GM18508 (cell line): ENCODE measurements at regions not wholly inside any gene's neighbourhood (a gene's known extent, or its start where the extent isn't known, plus 50 kb on each side); places are given as distances from the start of the nearest gene placed in this dataset.
"Not testable (repeated sequence)": the region's sequence is repeated elsewhere in the genome, so short reads cannot be mapped to it uniquely, and the experiment has no call there.

Experiments used
- ATAC-seq: cut with Tn5 transposase; IDR thresholded peaks from one replicate; pipeline ENCODE4 v1.9.1; 2021; ENCODE audit warnings: moderate number of reproducible peaks; ENCODE audit not compliant: insufficient read depth, unreplicated experiment

DNA sequence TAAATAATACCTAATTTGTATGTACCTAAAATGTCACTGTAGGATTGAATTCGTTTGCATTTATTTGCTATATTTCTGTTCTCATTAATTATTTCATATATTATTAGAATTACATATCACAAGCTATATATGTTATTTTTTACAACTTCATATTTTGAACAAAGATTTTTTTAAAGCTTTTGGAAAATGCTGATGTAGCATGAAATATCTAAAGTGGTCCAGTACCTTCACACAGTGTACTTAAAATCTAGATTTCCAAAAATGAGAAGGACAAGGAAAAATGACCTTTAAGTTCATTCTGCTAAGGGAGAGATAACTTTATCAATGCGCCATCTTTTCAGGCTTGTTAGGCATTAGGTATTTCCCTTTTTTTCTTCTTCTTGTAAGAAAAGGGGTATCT lies 71.8 kb downstream of the LARP7 start:
- ATAC-seq, result no peak

- no peak for ATAC-seq
Observed at GRCh38 chr4:112714922-112715901, 78.3 kb downstream of the LARP7 start.

- no peak for ATAC-seq
Observed at GRCh38 chr4:112717856-112718255, 80.9 kb downstream of the LARP7 start.

DNA sequence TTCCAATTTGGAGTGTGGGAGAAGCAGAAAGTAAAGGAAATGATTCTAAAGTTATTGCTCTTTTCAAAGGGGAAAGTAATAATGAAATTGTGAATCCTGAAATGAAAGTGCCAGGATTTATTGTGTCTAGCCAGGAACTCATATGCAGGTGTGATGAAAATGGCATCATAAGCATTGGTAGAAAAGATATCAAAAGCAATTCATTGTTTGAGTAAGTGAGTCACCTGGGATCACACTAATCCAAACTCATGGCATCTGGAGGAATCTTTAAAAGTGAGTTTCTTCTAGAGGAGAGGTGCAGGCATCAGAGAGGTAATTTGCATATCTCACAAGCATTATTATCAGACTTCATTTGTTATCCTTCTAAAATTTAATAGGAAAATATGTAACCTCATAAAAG lies 84.7 kb downstream of the LARP7 start:
- ATAC-seq, result no peak

DNA sequence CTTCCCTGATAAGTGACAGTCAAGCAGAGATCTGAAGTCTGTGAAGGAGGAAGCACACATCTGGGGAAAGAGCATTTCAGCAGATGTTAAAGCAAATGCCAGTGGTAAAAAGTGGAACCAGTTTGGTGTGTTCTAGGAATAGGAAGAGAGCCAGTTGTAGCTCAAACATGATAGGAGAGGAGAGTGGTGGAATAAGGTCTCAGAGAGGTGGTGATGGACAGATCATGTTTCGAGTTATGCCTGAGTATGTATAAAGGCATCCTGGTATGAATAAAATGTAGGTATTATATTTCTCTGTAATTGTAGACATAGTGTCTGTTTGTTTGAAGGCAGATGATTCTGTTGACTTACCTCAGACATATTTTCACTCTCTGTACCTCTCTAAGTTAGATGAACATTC lies 89.1 kb downstream of the LARP7 start:
- no peak for ATAC-seq

- not testable (repeated sequence) for ATAC-seq
Observed at GRCh38 chr4:112727728-112728127, 90.8 kb downstream of the LARP7 start.

DNA sequence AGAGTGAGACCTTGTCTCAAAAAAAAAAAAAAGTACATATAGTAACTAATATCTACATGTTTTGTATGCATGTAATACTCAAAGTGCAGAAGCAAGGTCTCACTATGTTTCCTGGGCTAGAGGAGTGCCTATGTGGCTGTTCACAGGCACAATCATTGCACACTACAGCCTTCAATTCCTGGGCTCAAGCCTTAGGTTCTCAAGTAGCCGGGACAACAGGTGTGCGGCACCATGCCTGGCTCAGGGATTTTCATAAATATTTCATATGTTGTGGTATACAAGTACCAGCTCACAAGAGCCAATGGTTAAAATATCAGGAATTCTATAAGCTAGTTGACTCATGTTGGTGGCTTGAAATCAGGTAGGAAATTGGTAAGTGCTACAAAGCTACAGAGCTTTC lies 94.8 kb downstream of the LARP7 start:
- no peak for ATAC-seq

GRCh38 chr4:112732142-112732541 lies 95.2 kb downstream of the LARP7 start:
- no peak for ATAC-seq

- peak; percentile 64 for ATAC-seq
Observed at GRCh38 chr4:112735474-112735951, 98.6 kb downstream of the LARP7 start.

DNA sequence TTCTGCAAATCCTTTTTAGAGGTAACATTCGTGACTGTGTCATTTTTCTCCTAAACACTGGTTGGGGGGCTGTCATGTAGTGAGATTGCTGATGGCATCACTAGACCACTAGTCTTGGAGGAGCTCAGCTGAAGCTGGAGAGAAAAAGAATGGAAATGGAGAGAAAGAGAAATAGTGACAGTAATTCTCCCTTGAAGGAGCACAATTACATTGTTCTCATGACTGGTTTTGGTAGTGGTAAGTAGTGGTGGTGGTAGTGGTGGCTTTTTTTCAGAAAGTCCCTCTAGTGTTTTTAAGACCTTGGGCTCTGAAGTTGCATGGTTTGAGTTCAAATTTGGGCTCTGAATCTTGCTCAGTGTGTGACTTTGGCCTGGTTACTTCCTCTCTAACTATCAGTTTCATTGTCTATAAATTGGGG lies 99.8 kb downstream of the LARP7 start:
- ATAC-seq, result peak; percentile 29

DNA sequence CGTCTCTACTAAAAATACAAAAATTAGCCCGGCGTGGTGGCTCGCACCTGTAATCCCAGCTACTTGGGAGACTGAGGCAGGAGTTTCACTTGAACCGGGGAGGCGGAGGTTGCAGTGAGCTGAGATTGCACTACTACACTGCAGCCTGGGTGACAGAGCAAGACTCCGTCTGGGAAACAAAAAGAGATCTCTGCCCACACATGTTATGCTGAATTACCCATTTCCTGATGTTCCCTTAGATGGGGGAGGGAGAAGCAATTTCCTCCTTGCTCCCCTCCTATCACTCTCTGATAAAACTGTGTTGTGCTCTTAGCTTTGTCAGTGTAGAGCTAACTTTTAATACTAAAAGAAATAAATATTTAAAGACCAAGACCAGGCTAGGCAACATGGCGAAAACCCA lies 102.5 kb downstream of the LARP7 start:
- ATAC-seq, result no peak

GRCh38 chr4:112747036-112747435 lies 110.1 kb downstream of the LARP7 start:
- no peak for ATAC-seq

DNA sequence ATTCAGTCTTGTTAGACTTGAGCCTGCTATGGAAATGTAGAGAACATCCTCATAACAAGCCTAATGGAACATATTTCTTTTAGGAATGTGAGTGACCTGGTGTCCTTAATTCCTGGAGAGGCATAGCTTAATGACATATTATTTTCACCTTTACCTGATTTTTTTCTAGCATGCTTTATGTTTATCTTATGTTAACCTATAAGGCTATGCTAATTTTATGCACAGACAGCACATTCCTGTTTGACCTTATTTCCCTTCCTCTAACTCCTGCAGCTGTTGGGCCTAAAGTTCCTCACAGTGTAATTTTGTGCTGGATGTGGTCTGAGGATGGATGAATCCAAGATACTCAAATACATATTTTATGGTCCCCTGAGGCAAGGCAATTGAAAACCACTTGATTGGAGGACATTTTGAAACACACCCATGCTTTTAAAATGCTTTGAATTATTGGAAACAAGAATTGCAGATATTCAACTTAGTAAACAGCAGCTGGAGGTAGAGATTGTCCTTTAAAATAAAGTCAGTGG lies 111.5 kb downstream of the LARP7 start:
- ATAC-seq, result no peak

GRCh38 chr4:112750749-112751148 lies 113.8 kb downstream of the LARP7 start:
- ATAC-seq, result not testable (repeated sequence)

- no peak for ATAC-seq
Observed at GRCh38 chr4:112751447-112751846, 114.5 kb downstream of the LARP7 start.

GRCh38 chr4:112752061-112752460 lies 115.1 kb downstream of the LARP7 start:
- ATAC-seq, result no peak

- no peak for ATAC-seq
Observed at GRCh38 chr4:112752510-112752909, 115.6 kb downstream of the LARP7 start.

GRCh38 chr4:112753333-112753732 lies 116.4 kb downstream of the LARP7 start:
- ATAC-seq, result no peak

GRCh38 chr4:112759313-112759712 lies 122.4 kb downstream of the LARP7 start:
- ATAC-seq, result no peak

- ATAC-seq, result no peak
Observed at GRCh38 chr4:112765317-112765974, 128.5 kb downstream of the LARP7 start.

GRCh38 chr4:112766422-112766821 lies 129.5 kb downstream of the LARP7 start:
- no peak for ATAC-seq
